GM12873 (cell line): ENCODE measurements at regions not wholly inside any gene's neighbourhood (a gene's known extent, or its start where the extent isn't known, plus 50 kb on each side); places are given as distances from the start of the nearest gene placed in this dataset.

Source experiments
- TF ChIP-seq, protein P1 (sequence below): IDR thresholded peaks from 2 replicates; pipeline ENCODE4 v1.5.1; 2012; ENCODE audit warnings: low read depth, mild to moderate bottlenecking, moderate library complexity, low read length, control low read depth; ENCODE audit not compliant: insufficient read depth; ENCODE audit errors: missing control alignments

DNA sequence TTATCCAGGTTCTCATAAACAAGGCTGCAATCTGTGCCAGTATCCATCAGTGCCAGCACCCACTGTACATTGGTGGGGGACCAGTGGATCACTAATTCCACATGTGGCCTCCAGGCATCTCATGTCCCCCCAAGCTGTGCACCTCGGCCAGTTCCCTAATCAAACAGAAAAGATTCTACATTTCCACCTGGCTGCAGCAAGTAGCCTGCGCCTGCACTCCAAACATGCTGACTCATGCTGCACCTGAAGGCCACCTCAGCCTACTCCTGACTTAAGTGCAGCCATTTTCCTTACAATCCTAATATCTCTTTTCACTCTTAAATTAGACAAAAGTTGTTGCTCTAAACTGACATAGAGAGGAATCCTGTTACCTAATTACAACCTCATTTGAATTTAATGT, 729.4 kb upstream of the MIR17HG start:
- TF ChIP-seq, protein P1, sequence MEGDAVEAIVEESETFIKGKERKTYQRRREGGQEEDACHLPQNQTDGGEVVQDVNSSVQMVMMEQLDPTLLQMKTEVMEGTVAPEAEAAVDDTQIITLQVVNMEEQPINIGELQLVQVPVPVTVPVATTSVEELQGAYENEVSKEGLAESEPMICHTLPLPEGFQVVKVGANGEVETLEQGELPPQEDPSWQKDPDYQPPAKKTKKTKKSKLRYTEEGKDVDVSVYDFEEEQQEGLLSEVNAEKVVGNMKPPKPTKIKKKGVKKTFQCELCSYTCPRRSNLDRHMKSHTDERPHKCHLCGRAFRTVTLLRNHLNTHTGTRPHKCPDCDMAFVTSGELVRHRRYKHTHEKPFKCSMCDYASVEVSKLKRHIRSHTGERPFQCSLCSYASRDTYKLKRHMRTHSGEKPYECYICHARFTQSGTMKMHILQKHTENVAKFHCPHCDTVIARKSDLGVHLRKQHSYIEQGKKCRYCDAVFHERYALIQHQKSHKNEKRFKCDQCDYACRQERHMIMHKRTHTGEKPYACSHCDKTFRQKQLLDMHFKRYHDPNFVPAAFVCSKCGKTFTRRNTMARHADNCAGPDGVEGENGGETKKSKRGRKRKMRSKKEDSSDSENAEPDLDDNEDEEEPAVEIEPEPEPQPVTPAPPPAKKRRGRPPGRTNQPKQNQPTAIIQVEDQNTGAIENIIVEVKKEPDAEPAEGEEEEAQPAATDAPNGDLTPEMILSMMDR = no peak

DNA sequence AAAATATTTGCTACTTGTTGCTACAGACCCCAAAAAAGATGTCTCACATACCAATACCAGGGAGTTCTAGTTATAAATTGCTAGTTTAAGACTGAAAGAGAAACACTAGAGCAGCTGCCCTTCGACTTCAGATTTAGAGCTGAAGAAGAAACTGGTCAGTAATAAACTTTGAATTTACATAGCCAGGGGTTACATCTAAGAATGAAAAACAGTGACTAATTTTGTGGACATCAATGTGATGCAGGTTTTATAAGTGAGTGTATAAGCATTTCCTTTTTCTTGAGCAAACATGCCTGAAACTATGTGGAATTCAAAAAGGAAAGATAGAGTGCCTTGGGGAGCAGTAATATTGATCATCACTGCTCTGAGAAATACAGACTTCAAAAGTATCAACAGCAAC, 724.9 kb upstream of the MIR17HG start:
- TF ChIP-seq, protein P1 = no peak

DNA sequence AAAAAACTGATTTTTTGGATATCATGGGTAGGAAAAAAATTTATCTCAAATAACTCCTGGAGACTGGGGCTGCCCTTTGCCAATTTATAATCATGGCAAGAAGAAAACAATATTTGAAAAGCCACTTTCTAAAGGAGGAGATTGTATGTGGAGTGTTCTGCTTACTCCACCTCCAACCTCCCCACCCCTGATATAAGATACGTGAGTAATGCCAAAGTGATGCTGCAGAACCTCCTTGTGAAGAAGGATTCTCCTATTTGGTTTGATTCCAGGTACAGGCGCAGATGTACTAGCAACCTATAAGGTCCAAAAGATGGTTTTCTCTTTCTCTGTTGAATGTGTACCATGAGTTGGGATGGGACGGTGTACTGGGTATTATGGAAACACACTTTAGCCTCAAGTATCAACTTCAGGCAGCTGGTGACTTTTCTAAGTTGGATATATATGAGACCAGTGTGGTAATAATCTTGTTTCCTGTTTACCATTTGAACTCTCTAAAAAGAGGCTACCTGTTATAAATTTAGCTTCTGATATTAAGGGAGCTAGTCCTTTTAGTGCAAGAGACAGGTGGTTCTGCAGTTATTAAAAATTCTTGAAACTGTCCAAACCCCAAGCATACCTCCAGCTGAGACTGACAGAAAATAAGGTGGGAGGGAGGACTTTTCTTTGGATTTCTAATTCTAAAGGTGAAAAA, 724.0 kb upstream of the MIR17HG start:
- TF ChIP-seq, protein P1 = no peak

DNA sequence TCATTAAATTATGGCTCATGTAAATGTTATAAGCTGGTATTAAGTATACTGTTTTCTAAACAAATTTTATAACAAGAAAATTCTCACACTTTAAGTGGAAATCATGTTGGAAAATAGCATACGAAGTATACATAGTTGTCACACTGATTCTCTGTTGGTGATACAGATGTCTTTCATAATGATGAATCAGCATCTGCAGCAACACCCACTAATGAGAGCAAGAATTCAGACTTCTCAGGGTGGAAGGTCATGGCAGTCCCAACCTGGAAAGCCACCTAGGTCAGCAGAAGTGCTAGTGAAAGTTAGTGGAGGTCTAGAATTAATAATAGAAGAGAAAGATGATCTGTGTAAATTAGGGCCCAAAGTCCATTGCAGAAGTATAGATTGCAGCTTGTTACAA, 719.7 kb upstream of the MIR17HG start:
- TF ChIP-seq, protein P1 = no peak

DNA sequence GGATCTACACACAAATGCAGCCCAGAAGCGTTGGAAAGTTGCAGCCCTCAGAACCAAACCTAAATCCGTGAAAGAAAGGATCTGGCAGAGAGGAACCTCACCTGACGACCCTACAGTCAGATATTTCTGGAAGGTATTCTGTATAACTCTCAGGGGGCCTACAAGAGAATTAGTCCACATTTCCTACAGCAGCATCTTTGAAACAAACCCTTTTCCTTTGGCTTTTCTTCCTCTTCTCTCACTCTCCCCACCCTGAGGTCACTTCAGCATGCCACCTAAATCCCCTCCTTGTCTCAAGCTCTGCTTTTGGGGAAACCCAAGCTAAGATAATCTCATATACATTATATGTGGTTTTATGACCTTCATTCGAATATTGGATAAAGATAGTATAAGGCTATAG, 719.0 kb upstream of the MIR17HG start:
- TF ChIP-seq, protein P1 = no peak

DNA sequence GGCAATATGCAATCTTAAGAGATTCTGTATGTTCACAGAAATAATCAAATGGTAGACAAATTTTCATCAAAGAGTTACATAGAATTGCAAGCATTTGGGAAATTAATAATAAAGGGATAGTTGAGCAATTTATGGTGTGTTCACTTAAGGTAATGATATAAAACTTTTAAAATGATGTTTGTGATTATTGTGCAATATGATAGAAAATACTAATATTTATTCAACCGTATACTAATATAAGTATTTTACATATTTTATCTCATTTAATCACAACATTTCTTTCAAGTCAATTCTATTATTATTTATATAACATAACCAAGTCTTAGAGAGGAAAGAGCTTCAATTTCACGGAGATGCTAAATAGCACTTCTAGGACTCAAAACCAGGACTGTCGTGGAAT, 716.8 kb upstream of the MIR17HG start:
- TF ChIP-seq, protein P1 = no peak

DNA sequence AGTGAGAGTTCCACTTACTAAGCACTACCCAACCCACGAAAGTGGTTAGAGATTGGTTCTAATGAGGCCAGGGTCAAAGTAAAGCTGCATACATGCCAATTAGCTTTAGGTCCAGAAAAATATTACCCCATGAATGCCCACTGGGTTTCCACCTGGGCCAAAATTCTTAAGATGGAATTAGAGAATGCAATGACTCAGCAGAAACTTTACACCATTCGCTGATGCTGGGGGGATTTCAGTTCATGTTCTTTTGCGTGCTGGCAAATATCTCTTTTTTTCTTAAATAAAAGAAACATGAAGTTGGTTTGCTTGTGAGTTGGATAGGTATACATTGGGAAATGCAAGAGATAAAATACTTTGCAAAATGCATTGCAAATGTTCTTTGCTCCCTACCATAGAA, 715.3 kb upstream of the MIR17HG start:
- TF ChIP-seq, protein P1 = no peak
